A673 (cell line): ENCODE measurements at regions not wholly inside any gene's neighbourhood (a gene's known extent, or its start where the extent isn't known, plus 50 kb on each side); places are given as distances from the start of the nearest gene placed in this dataset.

Experiments used
- BruUV-seq: library from RNA; stranded (reverse); fragments of 400-500 nt; replicated peaks from 2 replicates; lab custom pipeline; 2021; lab: Mats Ljungman, UMichigan
- CTCF ChIA-PET: fragments of 300-600 bp; sonication (Branson Sonifier 250); formaldehyde crosslinking; loops from one replicate; lab custom pipeline; 2022; ENCODE audit warnings: antibody characterized with exemption; lab: Charles Lee
- POLR2A ChIA-PET: fragments of 300-600 bp; sonication (Branson Sonifier 250); formaldehyde crosslinking; loops from one replicate; lab custom pipeline; 2022; ENCODE audit warnings: antibody characterized with exemption; ENCODE audit not compliant: low non-redundant PET; lab: Charles Lee
- DNase-seq: peaks from one replicate; pipeline ENCODE4 v3.0.0-alpha.2; 2015; ENCODE audit warnings: low spot score
- H3K27ac ChIP-seq: fragments of 200-600 bp; sonication (generic); 2 replicates; pipeline ENCODE4 v1.5.1; 2016; ENCODE audit warnings: mixed run types, low read depth, mild to moderate bottlenecking, mixed read lengths, antibody characterized with exemption, low read length; ENCODE audit not compliant: poor library complexity, severe bottlenecking
- H3K27me3 ChIP-seq: fragments of 200-600 bp; sonication (generic); replicated peaks from 2 replicates; pipeline ENCODE4 v1.6.1; 2017; ENCODE audit warnings: mixed run types, low read depth, mild to moderate bottlenecking, mixed read lengths, antibody characterized with exemption, low read length; ENCODE audit not compliant: insufficient read depth, poor library complexity
- H3K36me3 ChIP-seq: fragments of 200-600 bp; sonication (generic); 2 replicates; pipeline ENCODE4 v1.6.1; 2016; ENCODE audit warnings: mixed run types, mild to moderate bottlenecking, mixed read lengths, antibody characterized with exemption, low read length; ENCODE audit not compliant: insufficient read depth, poor library complexity, severe bottlenecking
- H3K4me1 ChIP-seq: fragments of 200-600 bp; sonication (generic); 2 replicates; pipeline ENCODE4 v1.6.1; 2017; ENCODE audit warnings: mixed run types, mild to moderate bottlenecking, mixed read lengths, antibody characterized with exemption, low read length; ENCODE audit not compliant: insufficient read depth, poor library complexity, severe bottlenecking
- H3K4me3 ChIP-seq: fragments of 200-600 bp; sonication (generic); 2 replicates; pipeline ENCODE4 v1.5.1; 2016; ENCODE audit warnings: low read depth, mixed run types, mild to moderate bottlenecking, mixed read lengths, low read length; ENCODE audit not compliant: poor library complexity, severe bottlenecking
- H3K9me3 ChIP-seq: fragments of 200-600 bp; sonication (generic); 2 replicates; pipeline ENCODE4 v1.6.1; 2016; ENCODE audit warnings: mixed run types, low read depth, mild to moderate bottlenecking, mixed read lengths, antibody characterized with exemption, low read length; ENCODE audit not compliant: poor library complexity, severe bottlenecking
- EZH2 ChIP-seq: fragments of 200-600 bp; sonication (generic); IDR thresholded peaks from 2 replicates; pipeline ENCODE4 v1.6.1; 2017; ENCODE audit warnings: borderline replicate concordance, low read depth, mild to moderate bottlenecking, mixed read lengths, antibody characterized with exemption, low read length; ENCODE audit not compliant: poor library complexity, severe bottlenecking
- intact Hi-C: fragments of 100-400 bp; cut with micrococcal nuclease; formaldehyde crosslinking; loops from one replicate; pipeline ENCODE4 v1.10.0; 2022; ENCODE audit not compliant: unreplicated experiment
- TF ChIP-seq, protein P1 (sequence below): fragments of 300-800, 200-600 bp; sonication (generic); conservative IDR thresholded peaks from 2 replicates; pipeline ENCODE4 v1.5.1; 2017; ENCODE audit warnings: low read depth, mild to moderate bottlenecking, antibody characterized with exemption, low read length, moderate library complexity, mixed read lengths

GRCh38 chr18:42245137-42245536, 290.1 kb downstream of the PIK3C3 start:
- TF ChIP-seq EZH2, result no peak
- TF ChIP-seq, protein P1, sequence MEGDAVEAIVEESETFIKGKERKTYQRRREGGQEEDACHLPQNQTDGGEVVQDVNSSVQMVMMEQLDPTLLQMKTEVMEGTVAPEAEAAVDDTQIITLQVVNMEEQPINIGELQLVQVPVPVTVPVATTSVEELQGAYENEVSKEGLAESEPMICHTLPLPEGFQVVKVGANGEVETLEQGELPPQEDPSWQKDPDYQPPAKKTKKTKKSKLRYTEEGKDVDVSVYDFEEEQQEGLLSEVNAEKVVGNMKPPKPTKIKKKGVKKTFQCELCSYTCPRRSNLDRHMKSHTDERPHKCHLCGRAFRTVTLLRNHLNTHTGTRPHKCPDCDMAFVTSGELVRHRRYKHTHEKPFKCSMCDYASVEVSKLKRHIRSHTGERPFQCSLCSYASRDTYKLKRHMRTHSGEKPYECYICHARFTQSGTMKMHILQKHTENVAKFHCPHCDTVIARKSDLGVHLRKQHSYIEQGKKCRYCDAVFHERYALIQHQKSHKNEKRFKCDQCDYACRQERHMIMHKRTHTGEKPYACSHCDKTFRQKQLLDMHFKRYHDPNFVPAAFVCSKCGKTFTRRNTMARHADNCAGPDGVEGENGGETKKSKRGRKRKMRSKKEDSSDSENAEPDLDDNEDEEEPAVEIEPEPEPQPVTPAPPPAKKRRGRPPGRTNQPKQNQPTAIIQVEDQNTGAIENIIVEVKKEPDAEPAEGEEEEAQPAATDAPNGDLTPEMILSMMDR, result no peak
- intact Hi-C loops, result no loop called here
- Histone ChIP-seq H3K27me3 (no peaks in the 10 kb centered on the region), H3K36me3 (no peaks in the 10 kb centered on the region), H3K4me1 (no peaks in the 10 kb centered on the region), H3K4me3 (no peak overlapping the region), H3K9me3 (no peaks in the 10 kb centered on the region), H3K27ac (no peak overlapping the region)
- ChIA-PET CTCF (no interaction called here), POLR2A (interaction anchor here (0.6 kb wide), 1 partner anchor 13 kb away, joined by 3 read pairs; no protein-coding TSS in a partner anchor)
- no TSS peak for BruUV-seq
- no peak for DNase-seq

- intact Hi-C loops, result no loop called here
- CTCF ChIA-PET, result no interaction called here
- Histone ChIP-seq H3K27ac (no peak overlapping the region), H3K4me3 (no peak overlapping the region), H3K36me3 (no peaks in the 10 kb centered on the region), H3K9me3 (peaks cover under 1% of the 10 kb centered on the region), H3K27me3 (no peaks in the 10 kb centered on the region), H3K4me1 (no peaks in the 10 kb centered on the region)
- TF ChIP-seq, protein P1, result no peak
- TF ChIP-seq EZH2, result no peak
- POLR2A ChIA-PET, result no interaction called here
- DNase-seq, result no peak
- no TSS peak for BruUV-seq
These were observed 301.1 kb downstream of the PIK3C3 start for GRCh38 chr18:42255908-42256765.

GRCh38 chr18:42258301-42258965, 303.4 kb downstream of the PIK3C3 start:
- Histone ChIP-seq H3K9me3 (no peaks in the 10 kb centered on the region), H3K36me3 (no peaks in the 10 kb centered on the region), H3K4me3 (no peak overlapping the region), H3K27me3 (no peaks in the 10 kb centered on the region), H3K4me1 (peaks cover 5% of the 10 kb centered on the region), H3K27ac (no peak overlapping the region)
- BruUV-seq, result no TSS peak
- ChIA-PET CTCF (no interaction called here), POLR2A (no interaction called here)
- intact Hi-C loops, result no loop called here
- no peak for TF ChIP-seq EZH2
- TF ChIP-seq, protein P1, result no peak
- peak; percentile 19 for DNase-seq
